Ishikawa (cell line): ENCODE measurements at regions not wholly inside any gene's neighbourhood (a gene's known extent, or its start where the extent isn't known, plus 50 kb on each side); places are given as distances from the start of the nearest gene placed in this dataset.

Experiments used
- CEBPB ChIP-seq: IDR thresholded peaks from 2 replicates; pipeline ENCODE4 v1.6.1; 2012
- EGR1 ChIP-seq: IDR thresholded peaks from 2 replicates; pipeline ENCODE4 v1.6.1; 2012
- EP300 ChIP-seq: IDR thresholded peaks from 2 replicates; pipeline ENCODE4 v1.6.1; 2012; ENCODE audit warnings: borderline replicate concordance
- FOXM1 ChIP-seq: IDR thresholded peaks from 2 replicates; pipeline ENCODE4 v1.6.1; 2012; ENCODE audit warnings: low read depth, borderline replicate concordance
- NFIC ChIP-seq: IDR thresholded peaks from 2 replicates; pipeline ENCODE4 v1.6.1; 2012
- RAD21 ChIP-seq: IDR thresholded peaks from 2 replicates; pipeline ENCODE4 v1.6.1; 2012; ENCODE audit warnings: low read depth
- TCF12 ChIP-seq: IDR thresholded peaks from 2 replicates; pipeline ENCODE4 v1.6.1; 2012; ENCODE audit warnings: low read depth
- TEAD4 ChIP-seq: IDR thresholded peaks from 2 replicates; pipeline ENCODE4 v1.6.1; 2012
- YY1 ChIP-seq: IDR thresholded peaks from 2 replicates; pipeline ENCODE4 v1.6.1; 2012; ENCODE audit warnings: low read depth
- ZBTB7A ChIP-seq: IDR thresholded peaks from 2 replicates; pipeline ENCODE4 v1.6.1; 2012; ENCODE audit warnings: low read depth
- TF ChIP-seq, protein P1 (sequence below): IDR thresholded peaks from 2 replicates; pipeline ENCODE4 v1.6.1; 2012; ENCODE audit warnings: low read depth, mild to moderate bottlenecking
- TF ChIP-seq, protein P2 (sequence below): IDR thresholded peaks from 2 replicates; pipeline ENCODE4 v1.6.1; 2012
- TF ChIP-seq, protein P3 (sequence below): IDR thresholded peaks from 2 replicates; pipeline ENCODE4 v1.6.1; 2012

DNA sequence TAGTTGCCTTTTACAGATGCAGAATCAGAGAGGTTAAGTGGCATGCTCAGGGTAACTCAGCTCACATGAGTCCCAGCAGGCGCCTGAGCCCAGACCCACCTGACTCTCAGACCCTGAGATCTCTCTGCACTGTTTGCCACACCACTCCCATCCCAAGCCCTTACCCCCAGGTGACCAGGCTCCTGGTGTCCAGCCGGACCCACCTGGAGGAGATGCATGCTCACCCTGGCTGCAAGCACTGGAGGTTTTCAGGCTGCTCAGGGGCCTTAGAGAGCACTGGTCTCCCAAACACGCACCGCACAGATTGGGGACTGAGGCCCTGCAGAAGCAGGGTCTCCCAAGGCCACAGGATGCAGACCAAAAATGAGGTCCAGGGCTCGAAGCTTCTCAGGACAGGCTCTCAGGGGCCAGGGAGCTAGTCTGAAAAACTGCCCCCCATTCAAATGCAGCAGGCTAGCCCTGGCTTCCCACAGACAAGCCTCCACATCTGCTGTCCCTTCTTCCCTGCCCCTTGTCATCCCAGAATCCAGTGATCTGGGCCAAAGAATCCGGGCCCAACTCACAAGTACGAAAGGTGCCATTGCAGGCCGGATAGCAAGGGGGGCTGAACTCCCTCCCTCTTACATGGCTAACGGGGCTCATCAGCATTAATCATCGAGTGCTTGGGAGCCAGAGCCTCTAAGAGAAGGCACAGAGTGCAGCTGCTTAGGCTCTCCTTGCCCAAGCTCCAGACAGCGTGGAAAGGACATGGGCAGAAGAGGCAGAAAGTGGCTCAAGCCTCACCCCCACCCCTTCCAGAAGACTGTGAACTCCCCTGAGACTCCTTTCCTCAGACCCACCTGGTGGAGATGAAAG is 90.2 kb upstream of the PRR20G start:
- no peak for TF ChIP-seq RAD21
- no peak for TF ChIP-seq CEBPB
- TF ChIP-seq EP300, result no peak
- no peak for TF ChIP-seq YY1
- TF ChIP-seq TCF12, result no peak
- TF ChIP-seq, protein P1, sequence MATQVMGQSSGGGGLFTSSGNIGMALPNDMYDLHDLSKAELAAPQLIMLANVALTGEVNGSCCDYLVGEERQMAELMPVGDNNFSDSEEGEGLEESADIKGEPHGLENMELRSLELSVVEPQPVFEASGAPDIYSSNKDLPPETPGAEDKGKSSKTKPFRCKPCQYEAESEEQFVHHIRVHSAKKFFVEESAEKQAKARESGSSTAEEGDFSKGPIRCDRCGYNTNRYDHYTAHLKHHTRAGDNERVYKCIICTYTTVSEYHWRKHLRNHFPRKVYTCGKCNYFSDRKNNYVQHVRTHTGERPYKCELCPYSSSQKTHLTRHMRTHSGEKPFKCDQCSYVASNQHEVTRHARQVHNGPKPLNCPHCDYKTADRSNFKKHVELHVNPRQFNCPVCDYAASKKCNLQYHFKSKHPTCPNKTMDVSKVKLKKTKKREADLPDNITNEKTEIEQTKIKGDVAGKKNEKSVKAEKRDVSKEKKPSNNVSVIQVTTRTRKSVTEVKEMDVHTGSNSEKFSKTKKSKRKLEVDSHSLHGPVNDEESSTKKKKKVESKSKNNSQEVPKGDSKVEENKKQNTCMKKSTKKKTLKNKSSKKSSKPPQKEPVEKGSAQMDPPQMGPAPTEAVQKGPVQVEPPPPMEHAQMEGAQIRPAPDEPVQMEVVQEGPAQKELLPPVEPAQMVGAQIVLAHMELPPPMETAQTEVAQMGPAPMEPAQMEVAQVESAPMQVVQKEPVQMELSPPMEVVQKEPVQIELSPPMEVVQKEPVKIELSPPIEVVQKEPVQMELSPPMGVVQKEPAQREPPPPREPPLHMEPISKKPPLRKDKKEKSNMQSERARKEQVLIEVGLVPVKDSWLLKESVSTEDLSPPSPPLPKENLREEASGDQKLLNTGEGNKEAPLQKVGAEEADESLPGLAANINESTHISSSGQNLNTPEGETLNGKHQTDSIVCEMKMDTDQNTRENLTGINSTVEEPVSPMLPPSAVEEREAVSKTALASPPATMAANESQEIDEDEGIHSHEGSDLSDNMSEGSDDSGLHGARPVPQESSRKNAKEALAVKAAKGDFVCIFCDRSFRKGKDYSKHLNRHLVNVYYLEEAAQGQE, result no peak
- no peak for TF ChIP-seq TEAD4
- no peak for TF ChIP-seq NFIC
- TF ChIP-seq, protein P2, sequence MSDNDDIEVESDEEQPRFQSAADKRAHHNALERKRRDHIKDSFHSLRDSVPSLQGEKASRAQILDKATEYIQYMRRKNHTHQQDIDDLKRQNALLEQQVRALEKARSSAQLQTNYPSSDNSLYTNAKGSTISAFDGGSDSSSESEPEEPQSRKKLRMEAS, result no peak
- TF ChIP-seq FOXM1, result no peak
- TF ChIP-seq, protein P3, sequence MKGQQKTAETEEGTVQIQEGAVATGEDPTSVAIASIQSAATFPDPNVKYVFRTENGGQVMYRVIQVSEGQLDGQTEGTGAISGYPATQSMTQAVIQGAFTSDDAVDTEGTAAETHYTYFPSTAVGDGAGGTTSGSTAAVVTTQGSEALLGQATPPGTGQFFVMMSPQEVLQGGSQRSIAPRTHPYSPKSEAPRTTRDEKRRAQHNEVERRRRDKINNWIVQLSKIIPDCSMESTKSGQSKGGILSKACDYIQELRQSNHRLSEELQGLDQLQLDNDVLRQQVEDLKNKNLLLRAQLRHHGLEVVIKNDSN, result no peak
- no peak for TF ChIP-seq EGR1
- TF ChIP-seq ZBTB7A, result no peak
